HL-60 (cell line): ENCODE measurements at regions not wholly inside any gene's neighbourhood (a gene's known extent, or its start where the extent isn't known, plus 50 kb on each side); places are given as distances from the start of the nearest gene placed in this dataset.

Experiments
- DNase-seq, 2 experiments: peaks; one replicate each; pipeline ENCODE4 v3.0.0-alpha.2; 2010 to 2020; ENCODE audit warnings: low read depth in 1 of 2, low spot score in 1 of 2
- H3K27ac ChIP-seq: fragments of 250-450 bp; sonication (Bioruptor Pico); replicated peaks from 2 replicates; pipeline ENCODE4 v1.5.1; 2020; ENCODE audit warnings: mild to moderate bottlenecking, moderate library complexity
- H3K27me3 ChIP-seq: fragments of 250-450 bp; sonication (Bioruptor Pico); 2 replicates; pipeline ENCODE4 v1.5.1; 2021; ENCODE audit warnings: mild to moderate bottlenecking, moderate library complexity; ENCODE audit not compliant: insufficient read depth, poor library complexity, severe bottlenecking
- H3K4me3 ChIP-seq: replicated peaks from 2 replicates; pipeline ENCODE4 v1.5.1; 2011; ENCODE audit warnings: mild to moderate bottlenecking, control low read depth, low read length; ENCODE audit not compliant: insufficient read depth
- CTCF ChIP-seq: IDR thresholded peaks from one replicate; pipeline ENCODE4 v1.5.1; 2011; ENCODE audit warnings: low read length, control low read depth, inconsistent platforms; ENCODE audit not compliant: insufficient read depth
- GABPA ChIP-seq: IDR thresholded peaks from 2 replicates; pipeline ENCODE4 v1.6.1; 2012; ENCODE audit warnings: low read depth
- POLR2AphosphoS5 ChIP-seq: IDR thresholded peaks from 2 replicates; pipeline ENCODE4 v1.6.1; 2012; ENCODE audit warnings: low read depth
- SPI1 ChIP-seq: IDR thresholded peaks from 2 replicates; pipeline ENCODE4 v1.6.1; 2012; ENCODE audit warnings: low read depth, mild to moderate bottlenecking, borderline replicate concordance
- TF ChIP-seq, protein P1 (sequence below): IDR thresholded peaks from 2 replicates; pipeline ENCODE4 v1.6.1; 2012; ENCODE audit warnings: low read depth; ENCODE audit not compliant: insufficient replicate concordance

- Histone ChIP-seq H3K27me3 (no peaks in the 10 kb centered on the region), H3K4me3 (no peak overlapping the region), H3K27ac (no peak overlapping the region)
- TF ChIP-seq GABPA: no peak
- TF ChIP-seq POLR2AphosphoS5: no peak
- TF ChIP-seq, protein P1, sequence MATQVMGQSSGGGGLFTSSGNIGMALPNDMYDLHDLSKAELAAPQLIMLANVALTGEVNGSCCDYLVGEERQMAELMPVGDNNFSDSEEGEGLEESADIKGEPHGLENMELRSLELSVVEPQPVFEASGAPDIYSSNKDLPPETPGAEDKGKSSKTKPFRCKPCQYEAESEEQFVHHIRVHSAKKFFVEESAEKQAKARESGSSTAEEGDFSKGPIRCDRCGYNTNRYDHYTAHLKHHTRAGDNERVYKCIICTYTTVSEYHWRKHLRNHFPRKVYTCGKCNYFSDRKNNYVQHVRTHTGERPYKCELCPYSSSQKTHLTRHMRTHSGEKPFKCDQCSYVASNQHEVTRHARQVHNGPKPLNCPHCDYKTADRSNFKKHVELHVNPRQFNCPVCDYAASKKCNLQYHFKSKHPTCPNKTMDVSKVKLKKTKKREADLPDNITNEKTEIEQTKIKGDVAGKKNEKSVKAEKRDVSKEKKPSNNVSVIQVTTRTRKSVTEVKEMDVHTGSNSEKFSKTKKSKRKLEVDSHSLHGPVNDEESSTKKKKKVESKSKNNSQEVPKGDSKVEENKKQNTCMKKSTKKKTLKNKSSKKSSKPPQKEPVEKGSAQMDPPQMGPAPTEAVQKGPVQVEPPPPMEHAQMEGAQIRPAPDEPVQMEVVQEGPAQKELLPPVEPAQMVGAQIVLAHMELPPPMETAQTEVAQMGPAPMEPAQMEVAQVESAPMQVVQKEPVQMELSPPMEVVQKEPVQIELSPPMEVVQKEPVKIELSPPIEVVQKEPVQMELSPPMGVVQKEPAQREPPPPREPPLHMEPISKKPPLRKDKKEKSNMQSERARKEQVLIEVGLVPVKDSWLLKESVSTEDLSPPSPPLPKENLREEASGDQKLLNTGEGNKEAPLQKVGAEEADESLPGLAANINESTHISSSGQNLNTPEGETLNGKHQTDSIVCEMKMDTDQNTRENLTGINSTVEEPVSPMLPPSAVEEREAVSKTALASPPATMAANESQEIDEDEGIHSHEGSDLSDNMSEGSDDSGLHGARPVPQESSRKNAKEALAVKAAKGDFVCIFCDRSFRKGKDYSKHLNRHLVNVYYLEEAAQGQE: no peak
- no peak for TF ChIP-seq CTCF
- TF ChIP-seq SPI1: no peak
- DNase-seq: no peak
Measured at GRCh38 chr15:81814882-81815455, 230.8 kb downstream of the MEX3B start.

GRCh38 chr15:81813215-81813614 lies 232.6 kb downstream of the MEX3B start:
- Histone ChIP-seq H3K4me3 (no peak overlapping the region), H3K27me3 (no peaks in the 10 kb centered on the region), H3K27ac (no peak overlapping the region)
- TF ChIP-seq CTCF (no peak), SPI1 (no peak), GABPA (no peak), POLR2AphosphoS5 (no peak)
- TF ChIP-seq, protein P1: no peak
- no peak for DNase-seq

GRCh38 chr15:81812456-81812855 lies 233.4 kb downstream of the MEX3B start:
- DNase-seq: no peak
- TF ChIP-seq CTCF (no peak), SPI1 (no peak), POLR2AphosphoS5 (no peak), GABPA (no peak)
- TF ChIP-seq, protein P1: no peak
- Histone ChIP-seq H3K27me3 (no peaks in the 10 kb centered on the region), H3K4me3 (no peak overlapping the region), H3K27ac (no peak overlapping the region)
